ENCODE measurements at regions not wholly inside any gene's neighbourhood (a gene's known extent, or its start where the extent isn't known, plus 50 kb on each side); places are given as distances from the start of the nearest gene placed in this dataset.

DNA sequence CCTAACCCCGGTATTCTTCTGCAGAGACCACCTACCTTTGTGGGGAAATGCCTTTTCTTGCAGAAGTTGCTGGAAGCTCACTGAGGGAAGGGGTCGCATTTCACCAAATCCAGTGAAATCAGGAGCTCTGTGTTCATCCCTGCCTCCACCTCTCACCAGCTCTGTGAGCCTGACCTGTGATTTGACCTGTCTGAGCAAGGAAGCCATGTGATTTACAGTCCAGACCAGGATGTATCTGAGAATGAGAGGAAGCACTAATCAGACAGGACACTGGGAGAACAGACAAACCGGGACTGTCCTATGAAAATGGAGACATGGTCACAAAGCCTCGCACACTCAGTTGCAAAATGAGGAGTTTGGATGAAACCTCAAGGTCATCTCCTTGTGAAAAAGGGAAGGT is 285.4 kb downstream of the BCL11A start:
- no TSS peak for BruUV-seq (replicated peaks)
- DNase-seq (ENCODE audit: low read depth, low spot score) (no peak), ATAC-seq (no peak)
- ChIA-PET POLR2A (no interaction called here), CTCF (no interaction called here)
- no peaks in the 10 kb centered on the region for H3K36me3 ChIP-seq (ENCODE audit: control insufficient read depth, insufficient read depth, low read length)
- TF ChIP-seq SIN3A (IDR thresholded peaks at IDR 0.05; ENCODE audit: borderline replicate concordance, insufficient read depth, low read depth, low read length) (no peak), POLR2AphosphoS5 (IDR thresholded peaks at IDR 0.05; ENCODE audit: low read depth, low read length) (no peak), REST (IDR thresholded peaks at IDR 0.05; ENCODE audit: insufficient read depth in 1 of 2, low read depth in 2 of 2, low read length in 1 of 2) (no peak), TCF7L2 (IDR thresholded peaks at IDR 0.05; ENCODE audit: low read depth, low read length) (no peak)
- TF ChIP-seq, protein P1, sequence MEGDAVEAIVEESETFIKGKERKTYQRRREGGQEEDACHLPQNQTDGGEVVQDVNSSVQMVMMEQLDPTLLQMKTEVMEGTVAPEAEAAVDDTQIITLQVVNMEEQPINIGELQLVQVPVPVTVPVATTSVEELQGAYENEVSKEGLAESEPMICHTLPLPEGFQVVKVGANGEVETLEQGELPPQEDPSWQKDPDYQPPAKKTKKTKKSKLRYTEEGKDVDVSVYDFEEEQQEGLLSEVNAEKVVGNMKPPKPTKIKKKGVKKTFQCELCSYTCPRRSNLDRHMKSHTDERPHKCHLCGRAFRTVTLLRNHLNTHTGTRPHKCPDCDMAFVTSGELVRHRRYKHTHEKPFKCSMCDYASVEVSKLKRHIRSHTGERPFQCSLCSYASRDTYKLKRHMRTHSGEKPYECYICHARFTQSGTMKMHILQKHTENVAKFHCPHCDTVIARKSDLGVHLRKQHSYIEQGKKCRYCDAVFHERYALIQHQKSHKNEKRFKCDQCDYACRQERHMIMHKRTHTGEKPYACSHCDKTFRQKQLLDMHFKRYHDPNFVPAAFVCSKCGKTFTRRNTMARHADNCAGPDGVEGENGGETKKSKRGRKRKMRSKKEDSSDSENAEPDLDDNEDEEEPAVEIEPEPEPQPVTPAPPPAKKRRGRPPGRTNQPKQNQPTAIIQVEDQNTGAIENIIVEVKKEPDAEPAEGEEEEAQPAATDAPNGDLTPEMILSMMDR (IDR thresholded peaks at IDR 0.05) = no peak
- H3K27ac ChIP-seq (ENCODE audit: low read length) = no peak overlapping the region
- H3K27me3 ChIP-seq (ENCODE audit: control insufficient read depth, insufficient read depth, low read length) = no peaks in the 10 kb centered on the region
- intact Hi-C loops (cut with micrococcal nuclease; ENCODE audit: unreplicated experiment) = no loop called here
- no peaks in the 10 kb centered on the region for H3K4me1 ChIP-seq (ENCODE audit: control insufficient read depth, insufficient read depth, low read length)
- no peak overlapping the region for H3K4me3 ChIP-seq (ENCODE audit: low read depth in 2 of 2, low read length in 2 of 2)
- in situ Hi-C loops (cut with HindIII; ENCODE audit: low pct_unique_long_range_greater_than_20kb, low sequenced_read_pairs) = no loop called here
- H3K9me3 ChIP-seq (ENCODE audit: control insufficient read depth, insufficient read depth, low read depth, low read length) = no peaks in the 10 kb centered on the region

DNA sequence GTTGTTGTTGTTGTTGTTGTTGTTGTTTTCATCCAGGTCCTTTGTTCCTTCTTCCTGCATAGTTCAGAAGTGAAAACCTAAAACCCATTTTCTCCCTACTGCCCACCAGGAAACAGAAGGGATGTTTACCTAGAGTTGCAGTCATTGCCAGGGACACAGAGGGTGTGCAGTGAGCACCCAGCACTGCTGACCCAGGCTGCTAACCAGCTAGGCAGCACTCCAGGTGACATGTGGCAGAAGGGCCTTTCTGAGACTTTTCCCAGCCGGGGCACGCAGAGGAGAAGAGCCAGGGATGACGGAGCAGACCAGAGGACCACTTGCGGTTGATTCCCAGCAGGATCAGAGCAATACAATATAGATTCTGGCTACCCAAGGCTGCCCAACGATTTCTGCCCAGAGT is 286.3 kb downstream of the BCL11A start:
- POLR2A ChIA-PET = no interaction called here
- Histone ChIP-seq H3K27me3 (ENCODE audit: control insufficient read depth, insufficient read depth, low read length) (no peaks in the 10 kb centered on the region), H3K9me3 (ENCODE audit: control insufficient read depth, insufficient read depth, low read depth, low read length) (no peaks in the 10 kb centered on the region), H3K4me1 (ENCODE audit: control insufficient read depth, insufficient read depth, low read length) (no peaks in the 10 kb centered on the region), H3K27ac (ENCODE audit: low read length) (no peak overlapping the region), H3K36me3 (ENCODE audit: control insufficient read depth, insufficient read depth, low read length) (no peaks in the 10 kb centered on the region), H3K4me3 (ENCODE audit: low read depth in 2 of 2, low read length in 2 of 2) (no peak overlapping the region)
- TF ChIP-seq POLR2AphosphoS5 (IDR thresholded peaks at IDR 0.05; ENCODE audit: low read depth, low read length) = no peak
- TF ChIP-seq REST (IDR thresholded peaks at IDR 0.05; ENCODE audit: insufficient read depth in 1 of 2, low read depth in 2 of 2, low read length in 1 of 2) = no peak
- TF ChIP-seq SIN3A (IDR thresholded peaks at IDR 0.05; ENCODE audit: borderline replicate concordance, insufficient read depth, low read depth, low read length) = no peak
- TF ChIP-seq TCF7L2 (IDR thresholded peaks at IDR 0.05; ENCODE audit: low read depth, low read length) = no peak
- TF ChIP-seq, protein P1 (IDR thresholded peaks at IDR 0.05) = no peak
- no peak for DNase-seq (ENCODE audit: low read depth, low spot score)
- BruUV-seq (replicated peaks) = no TSS peak
- no peak for ATAC-seq
- intact Hi-C loops (cut with micrococcal nuclease; ENCODE audit: unreplicated experiment) (no loop called here), in situ Hi-C loops (cut with HindIII; ENCODE audit: low pct_unique_long_range_greater_than_20kb, low sequenced_read_pairs) (no loop called here)
- CTCF ChIA-PET = no interaction called here
